Urinary bladder (tissue), 4 donors: ENCODE measurements at regions not wholly inside any gene's neighbourhood (a gene's known extent, or its start where the extent isn't known, plus 50 kb on each side); places are given as distances from the start of the nearest gene placed in this dataset. TPM values are rescaled to one million over a fixed set of nuclear protein-coding genes. Genes with fewer than 3 reads are reported as not detected.
"Not testable (repeated sequence)": the region's sequence is repeated elsewhere in the genome, so short reads cannot be mapped to it uniquely, and the experiment has no call there.

Source experiments
- DNase-seq: peaks from one replicate; pipeline ENCODE4 v3.0.0-alpha.2; 2015; ENCODE audit errors: extremely low spot score
- H3K27ac ChIP-seq: one replicate; pipeline ENCODE4 v1.5.1; 2013; ENCODE audit warnings: low read depth, mild to moderate bottlenecking, moderate library complexity
- H3K36me3 ChIP-seq: one replicate; pipeline ENCODE4 v1.6.1; 2013; ENCODE audit warnings: mild to moderate bottlenecking, moderate library complexity; ENCODE audit not compliant: insufficient read depth
- H3K4me1 ChIP-seq: one replicate; pipeline ENCODE4 v1.6.1; 2013; ENCODE audit warnings: mild to moderate bottlenecking, moderate library complexity; ENCODE audit not compliant: insufficient read depth
- H3K4me3 ChIP-seq: one replicate; pipeline ENCODE4 v1.5.1; 2013; ENCODE audit warnings: low read depth, low read length
- WGBS: extraction: QIAGEN DNeasy Blood & Tissue Kit; methylation state at CpG from one replicate; pipeline ENCODE4 v1.1.7; 2013; 5-methylcytosine and 5-hydroxymethylcytosine counted together
- small RNA-seq: library from RNA; depleted of rRNA; stranded (forward); fragments of <200 nt; gene quantifications from one replicate; pipeline ENCODE3, GENCODE V24; 2014
- donor health status: healthy with polysubstance abuse.
- donor health status: healthy.

DNA sequence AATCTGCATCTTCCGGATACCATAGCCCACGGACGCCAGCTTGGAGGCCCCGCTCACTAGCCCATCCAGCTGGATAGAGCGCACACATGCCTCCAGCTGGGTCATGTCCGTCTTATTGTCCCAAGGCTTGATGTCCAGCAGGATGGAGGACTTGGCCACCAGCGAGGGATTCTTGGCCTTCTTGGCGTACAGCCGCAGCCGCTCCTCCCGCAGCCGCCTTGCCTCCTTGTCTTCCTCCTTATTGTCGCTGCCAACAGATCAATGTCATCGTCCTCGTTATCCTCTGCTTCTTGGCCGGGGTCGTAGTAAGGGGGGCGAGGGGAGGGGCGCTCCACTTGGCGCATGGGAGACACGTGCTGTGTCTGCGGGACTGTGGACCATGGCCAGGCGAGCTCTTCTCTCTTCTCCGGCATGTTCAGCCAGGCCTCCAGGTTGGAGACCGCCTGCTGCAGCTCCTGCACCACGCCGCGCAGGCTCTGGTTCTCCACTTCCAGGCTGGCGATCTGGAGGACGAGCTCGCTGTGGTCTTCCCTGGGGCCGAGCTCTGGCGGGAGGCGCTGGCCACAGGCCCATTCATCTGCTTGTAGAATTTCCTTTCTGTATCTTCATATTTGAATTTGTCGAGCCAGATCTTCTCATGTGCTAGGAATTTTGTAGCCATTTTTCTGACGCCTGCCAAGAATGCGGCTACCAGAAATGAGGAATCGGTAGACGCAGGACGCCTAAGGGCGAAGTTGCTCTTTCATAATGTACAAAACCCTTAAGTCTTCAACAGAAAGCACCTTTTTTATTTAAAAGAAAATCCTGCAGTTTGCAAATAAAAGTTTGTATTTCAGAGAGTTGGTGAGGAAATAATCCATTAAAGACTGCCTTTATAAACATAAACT is 60.1 kb upstream of the PTPRK start:
- Histone ChIP-seq H3K27ac (no peak overlapping the region), H3K4me1 (no peaks in the 10 kb centered on the region), H3K36me3 (no peaks in the 10 kb centered on the region), H3K4me3 (no peak overlapping the region)
- 94% methylated on average over 41 of the region's 41 CpGs for WGBS
- DNase-seq = no peak

DNA sequence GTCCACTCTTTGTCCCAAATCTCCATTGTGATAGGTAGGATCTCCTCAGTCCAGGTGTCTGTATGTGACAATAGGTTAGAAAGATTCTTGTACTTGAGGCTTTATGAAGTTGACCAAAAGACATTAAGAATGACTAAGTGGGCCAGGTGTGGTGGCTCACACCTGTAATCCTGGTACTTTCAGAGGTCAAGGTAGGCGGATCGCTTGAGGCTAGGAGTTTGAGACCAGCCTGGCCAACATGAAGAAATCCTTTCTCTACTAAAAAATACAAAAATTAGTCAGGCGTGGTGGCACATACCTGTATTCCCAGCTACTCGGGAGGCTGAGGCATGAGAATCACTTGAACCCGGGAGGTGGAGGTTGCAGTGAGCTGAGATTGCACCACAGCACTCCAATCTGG is 54.9 kb upstream of the PTPRK start:
- H3K36me3 ChIP-seq, DNase-seq: not testable (repeated sequence)
- 98% methylated on average over 5 of the region's 5 CpGs for WGBS

DNA sequence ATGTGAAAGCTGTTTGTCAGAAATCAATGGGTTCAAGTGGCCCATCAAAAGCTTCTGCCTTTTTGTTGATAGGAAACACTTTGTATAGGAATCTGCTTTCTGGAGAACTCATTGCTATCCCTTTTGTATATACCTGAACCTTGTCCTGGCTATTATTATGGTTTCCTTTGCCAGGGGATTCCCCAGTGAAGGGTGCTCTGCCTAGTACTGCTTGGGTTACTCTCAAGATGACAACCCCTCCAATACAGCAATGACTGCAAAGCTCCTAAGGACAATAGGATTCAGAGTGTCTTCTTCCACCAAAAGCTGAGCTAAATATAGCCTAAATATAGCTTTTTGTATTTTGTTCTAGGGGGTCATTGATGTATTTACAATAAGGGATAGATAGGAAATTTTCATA is 54.0 kb upstream of the PTPRK start:
- no peaks in the 10 kb centered on the region for H3K36me3 ChIP-seq
- no peak overlapping the region for H3K27ac ChIP-seq
- DNase-seq = no peak
- peaks cover 1% of the 10 kb centered on the region for H3K4me1 ChIP-seq
- H3K4me3 ChIP-seq = no peak overlapping the region

More for the DNA sequence above, 54.9 kb upstream of the PTPRK start:
- H3K4me1 ChIP-seq, H3K27ac ChIP-seq, H3K4me3 ChIP-seq: not testable (repeated sequence)

DNA sequence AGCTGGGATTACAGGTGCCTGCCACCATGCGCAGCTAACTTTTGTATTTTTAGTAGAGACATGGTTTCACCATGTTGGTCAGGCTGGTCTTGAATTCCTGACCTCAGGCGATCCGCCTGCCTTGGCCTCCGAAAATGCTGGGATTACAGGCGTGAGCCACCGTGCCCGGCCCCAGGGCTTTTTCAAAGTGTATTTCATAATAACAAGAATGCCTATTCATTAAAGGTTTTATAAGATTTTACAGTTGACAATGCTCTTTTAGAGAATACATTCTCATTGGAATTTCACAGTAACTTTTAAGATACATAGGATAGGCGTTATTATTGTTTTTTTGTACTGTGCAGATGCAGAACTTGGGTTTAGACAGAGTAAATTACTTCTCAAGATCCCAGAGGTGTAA is 52.6 kb upstream of the PTPRK start:
- Histone ChIP-seq H3K4me3 (no peak overlapping the region), H3K27ac (no peak overlapping the region), H3K4me1 (peaks cover 1% of the 10 kb centered on the region), H3K36me3 (no peaks in the 10 kb centered on the region)
- WGBS = 97% methylated on average over 8 of the region's 8 CpGs
- DNase-seq = no peak

DNA sequence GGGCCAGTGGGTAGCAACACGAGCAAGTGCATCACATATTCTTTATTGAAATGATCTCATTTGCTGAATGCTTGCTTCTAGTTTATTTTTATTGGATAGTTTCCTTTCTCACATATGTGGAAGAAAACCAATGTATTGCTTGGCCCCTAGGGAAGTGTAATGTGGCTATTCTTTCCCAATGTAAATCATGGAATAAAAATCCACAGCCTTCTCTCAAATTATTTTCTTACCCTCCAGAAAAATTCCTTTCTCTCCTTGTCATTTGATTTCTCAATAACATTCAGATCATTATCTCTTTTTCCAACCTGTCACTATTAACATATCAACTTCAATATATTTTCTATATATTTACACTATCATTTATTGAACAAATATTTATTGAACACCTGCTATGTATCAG is 51.9 kb upstream of the PTPRK start:
- 84% methylated on average over 1 of the region's 1 CpG for WGBS
- peaks cover 1% of the 10 kb centered on the region for H3K4me1 ChIP-seq
- no peak overlapping the region for H3K4me3 ChIP-seq
- no peaks in the 10 kb centered on the region for H3K36me3 ChIP-seq
- DNase-seq = no peak
- no peak overlapping the region for H3K27ac ChIP-seq

DNA sequence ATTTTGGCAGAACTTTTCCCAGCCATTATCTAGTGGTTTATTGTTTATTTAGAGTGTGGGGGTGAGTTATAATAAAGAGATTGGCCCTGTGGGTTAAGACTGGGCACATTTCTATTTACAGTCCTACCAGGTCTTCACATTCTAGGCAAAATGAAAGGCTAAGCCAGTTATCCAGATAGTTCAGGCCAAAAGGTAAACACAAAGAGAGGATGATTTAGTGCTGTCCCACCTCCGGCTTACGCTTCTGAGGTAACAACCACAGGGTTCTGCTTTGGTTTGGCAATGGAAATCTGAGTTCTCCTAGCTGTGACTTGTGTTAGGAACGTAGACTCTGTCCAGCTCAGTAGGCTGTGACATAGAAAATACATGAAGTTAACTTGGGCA is 50.3 kb upstream of the PTPRK start:
- H3K27ac ChIP-seq = no peak overlapping the region
- peaks cover 1% of the 10 kb centered on the region for H3K4me1 ChIP-seq
- no peak for DNase-seq
- no peaks in the 10 kb centered on the region for H3K36me3 ChIP-seq
- WGBS = 53% methylated on average over 3 of the region's 3 CpGs
- H3K4me3 ChIP-seq = no peak overlapping the region

DNA sequence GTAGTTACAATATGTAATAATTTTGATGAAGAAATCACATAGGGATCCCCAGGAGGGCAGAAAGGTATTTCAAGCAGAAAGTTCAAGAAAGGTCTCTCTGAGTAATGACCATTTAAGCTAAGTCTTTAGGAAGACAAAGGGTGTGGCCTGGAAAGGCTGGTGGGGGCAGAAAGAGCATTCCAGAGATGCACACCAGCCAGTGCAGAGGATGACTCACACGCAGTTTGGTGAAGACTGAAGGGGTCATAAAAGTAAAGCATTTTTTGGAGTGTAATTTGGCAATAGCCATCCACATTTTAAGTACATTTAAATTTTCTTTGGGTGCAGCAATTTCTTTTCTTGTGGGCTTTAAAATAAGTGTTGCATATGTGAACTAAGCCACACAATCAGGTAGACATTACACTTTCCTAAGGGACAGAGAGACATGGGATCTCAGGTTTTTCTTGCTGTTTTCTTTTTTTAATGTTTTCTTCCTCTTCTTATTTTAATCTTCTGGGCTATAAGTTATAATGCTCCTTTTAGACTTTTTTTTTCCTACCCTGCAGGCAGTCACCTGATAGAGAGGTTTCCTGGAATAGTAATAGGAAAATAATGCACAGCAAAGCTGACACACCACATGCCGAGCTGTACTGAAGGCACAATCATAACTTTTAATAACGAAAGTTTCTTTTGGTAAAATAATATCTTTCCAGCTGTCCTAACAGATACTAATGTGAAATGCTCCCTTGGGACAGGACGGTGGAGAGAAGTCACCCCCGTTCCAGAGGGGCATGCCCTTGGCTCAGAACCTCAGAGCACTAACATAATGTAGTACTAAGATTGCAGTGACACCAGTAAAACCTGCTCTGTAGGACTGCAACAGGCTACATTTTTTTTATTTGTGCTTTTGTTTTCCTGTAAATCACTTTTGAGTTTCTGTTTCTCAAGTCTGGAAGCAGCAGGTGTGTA is 49.6 kb upstream of the PTPRK start:
- DNase-seq = peak; percentile 11
- Histone ChIP-seq H3K4me1 (peaks cover 1% of the 10 kb centered on the region), H3K36me3 (no peaks in the 10 kb centered on the region), H3K27ac (no peak overlapping the region), H3K4me3 (no peak overlapping the region)
- 47% methylated on average over 5 of the region's 5 CpGs for WGBS

Small RNA genes in the stretch of these regions (small RNA-seq; reads per million reads assigned to genes)
- gene RF00019 = not detected
